ENCODE measurements at regions not wholly inside any gene's neighbourhood (a gene's known extent, or its start where the extent isn't known, plus 50 kb on each side); places are given as distances from the start of the nearest gene placed in this dataset.

DNA sequence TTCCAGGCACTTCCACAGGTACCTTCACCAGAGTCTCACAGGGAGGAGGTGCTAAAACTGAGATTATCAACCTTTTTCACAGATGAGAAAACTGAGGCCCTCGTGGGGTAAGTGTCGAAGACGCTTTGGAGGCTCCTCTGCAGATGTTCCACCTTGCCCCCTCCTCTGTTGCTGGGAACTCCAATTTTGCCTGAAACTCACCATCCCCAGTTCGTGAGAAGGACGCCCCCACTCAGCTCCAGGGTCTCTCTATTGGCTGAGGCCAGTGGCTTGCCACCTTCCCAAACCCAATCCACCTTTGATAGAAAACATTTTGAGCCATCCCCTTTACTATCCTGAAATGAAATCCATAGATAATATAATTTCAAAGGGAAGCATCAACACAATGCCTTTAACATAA lies 109.1 kb downstream of the CYP26B1 start:
- no peak for TF ChIP-seq JUND (IDR thresholded peaks at IDR 0.05; ENCODE audit: low read depth)
- in situ Hi-C loops (cut with HindIII; ENCODE audit: low pct_unique_long_range_greater_than_20kb, low sequenced_read_pairs) = no loop called here
- DNase-seq (ENCODE audit: low read depth in 1 of 2, low spot score in 1 of 2) = no peak

GRCh38 chr2:72037261-72037666 lies 110.4 kb downstream of the CYP26B1 start:
- in situ Hi-C loops (cut with HindIII; ENCODE audit: low pct_unique_long_range_greater_than_20kb, low sequenced_read_pairs) = no loop called here
- no peak for TF ChIP-seq JUND (IDR thresholded peaks at IDR 0.05; ENCODE audit: low read depth)
- DNase-seq (ENCODE audit: low read depth in 1 of 2, low spot score in 1 of 2) = no peak

DNA sequence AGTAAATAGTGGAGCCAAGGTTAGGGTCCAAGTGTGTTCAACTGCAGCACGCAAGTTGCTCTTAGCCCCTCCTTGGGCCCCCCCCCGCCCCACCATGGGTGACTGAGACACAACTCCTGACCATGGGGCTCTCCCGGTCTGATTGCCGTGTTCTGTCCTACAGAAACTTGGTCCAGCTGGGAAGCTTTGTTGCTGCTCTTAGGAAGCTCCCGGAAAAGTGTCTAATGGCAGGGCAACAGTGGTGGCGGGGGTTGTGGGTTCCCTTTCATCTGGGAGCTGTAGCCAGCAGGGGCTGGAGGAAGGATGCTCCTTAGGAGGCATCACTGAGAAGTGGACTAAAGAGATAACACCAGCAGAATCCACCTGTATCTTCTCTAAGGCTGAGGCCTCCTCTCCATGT lies 111.1 kb downstream of the CYP26B1 start:
- DNase-seq (ENCODE audit: low read depth in 1 of 2, low spot score in 1 of 2) = no peak
- TF ChIP-seq JUND (IDR thresholded peaks at IDR 0.05; ENCODE audit: low read depth) = no peak
- in situ Hi-C loops (cut with HindIII; ENCODE audit: low pct_unique_long_range_greater_than_20kb, low sequenced_read_pairs) = no loop called here

GRCh38 chr2:72036173-72036545 lies 111.5 kb downstream of the CYP26B1 start:
- in situ Hi-C loops (cut with HindIII; ENCODE audit: low pct_unique_long_range_greater_than_20kb, low sequenced_read_pairs) = no loop called here
- no peak for DNase-seq (ENCODE audit: low read depth in 1 of 2, low spot score in 1 of 2)
- no peak for TF ChIP-seq JUND (IDR thresholded peaks at IDR 0.05; ENCODE audit: low read depth)

DNA sequence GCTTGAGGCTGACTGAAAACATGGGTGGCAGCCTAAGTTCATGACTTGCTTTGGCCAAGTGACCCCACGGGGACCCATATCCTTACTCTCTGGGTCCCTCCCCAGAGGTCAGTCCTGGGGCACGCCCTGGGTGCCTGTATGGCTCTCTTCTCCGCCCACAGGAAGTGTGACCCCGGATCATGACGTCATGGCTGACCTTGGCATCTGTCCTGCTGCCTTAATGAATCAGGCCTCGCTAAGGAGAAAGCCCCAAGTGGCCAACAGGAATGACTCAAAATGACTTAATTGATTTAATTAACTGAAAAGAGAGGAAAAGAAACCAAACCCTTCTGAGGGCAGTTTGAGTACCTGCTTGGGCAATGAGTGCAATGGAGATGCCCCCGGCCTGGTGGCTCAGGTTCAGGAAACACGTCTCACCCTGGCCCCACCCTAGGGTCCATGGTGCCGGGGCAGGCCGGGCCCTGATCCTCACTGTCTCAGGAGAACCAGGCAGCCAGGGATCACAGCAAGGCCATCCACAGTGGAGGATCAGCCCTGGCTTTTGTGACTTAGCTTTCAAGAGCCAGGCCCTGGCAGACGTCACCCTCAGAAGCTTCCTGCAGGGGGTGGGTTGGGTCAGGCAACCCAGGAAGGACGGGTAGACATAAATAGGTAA lies 112.0 kb downstream of the CYP26B1 start:
- in situ Hi-C loops (cut with HindIII; ENCODE audit: low pct_unique_long_range_greater_than_20kb, low sequenced_read_pairs) = no loop called here
- no peak for DNase-seq (ENCODE audit: low read depth in 1 of 2, low spot score in 1 of 2)
- no peak for TF ChIP-seq JUND (IDR thresholded peaks at IDR 0.05; ENCODE audit: low read depth)

GRCh38 chr2:72034353-72035095 lies 113.1 kb downstream of the CYP26B1 start:
- no peak for TF ChIP-seq JUND (IDR thresholded peaks at IDR 0.05; ENCODE audit: low read depth)
- in situ Hi-C loops (cut with HindIII; ENCODE audit: low pct_unique_long_range_greater_than_20kb, low sequenced_read_pairs) = no loop called here
- DNase-seq (ENCODE audit: low read depth in 1 of 2, low spot score in 1 of 2) = no peak

DNA sequence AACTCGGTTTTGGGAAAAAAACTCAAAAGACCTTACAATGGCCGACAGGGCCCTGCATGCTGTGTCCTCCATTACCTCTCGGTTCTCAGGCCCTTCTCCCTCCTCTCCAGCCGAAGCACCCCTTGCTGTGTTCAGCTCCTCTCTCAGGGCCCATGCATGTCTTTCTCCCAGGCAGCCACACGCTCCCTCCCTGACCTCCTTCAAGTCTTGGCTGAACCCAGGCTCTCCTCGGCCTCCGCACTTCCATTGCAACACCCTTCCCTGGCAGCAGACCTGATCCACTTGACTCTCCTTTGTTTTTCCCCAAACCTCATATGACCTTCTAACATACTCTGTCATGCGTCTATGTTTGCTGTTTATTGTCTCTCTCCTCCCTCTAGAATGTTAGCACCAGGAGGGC lies 114.0 kb downstream of the CYP26B1 start:
- in situ Hi-C loops (cut with HindIII; ENCODE audit: low pct_unique_long_range_greater_than_20kb, low sequenced_read_pairs) = no loop called here
- DNase-seq (ENCODE audit: low read depth in 1 of 2, low spot score in 1 of 2) = no peak
- TF ChIP-seq JUND (IDR thresholded peaks at IDR 0.05; ENCODE audit: low read depth) = no peak

- no peak for TF ChIP-seq JUND (IDR thresholded peaks at IDR 0.05; ENCODE audit: low read depth)
- in situ Hi-C loops (cut with HindIII; ENCODE audit: low pct_unique_long_range_greater_than_20kb, low sequenced_read_pairs) = no loop called here
- DNase-seq (ENCODE audit: low read depth in 1 of 2, low spot score in 1 of 2) = no peak
Measured at GRCh38 chr2:72032481-72033041, 115.1 kb downstream of the CYP26B1 start.

- in situ Hi-C loops (cut with HindIII; ENCODE audit: low pct_unique_long_range_greater_than_20kb, low sequenced_read_pairs) = no loop called here
- no peak for TF ChIP-seq JUND (IDR thresholded peaks at IDR 0.05; ENCODE audit: low read depth)
- DNase-seq (ENCODE audit: low read depth in 1 of 2, low spot score in 1 of 2) = no peak
Measured at GRCh38 chr2:72031346-72032110, 116.1 kb downstream of the CYP26B1 start.

DNA sequence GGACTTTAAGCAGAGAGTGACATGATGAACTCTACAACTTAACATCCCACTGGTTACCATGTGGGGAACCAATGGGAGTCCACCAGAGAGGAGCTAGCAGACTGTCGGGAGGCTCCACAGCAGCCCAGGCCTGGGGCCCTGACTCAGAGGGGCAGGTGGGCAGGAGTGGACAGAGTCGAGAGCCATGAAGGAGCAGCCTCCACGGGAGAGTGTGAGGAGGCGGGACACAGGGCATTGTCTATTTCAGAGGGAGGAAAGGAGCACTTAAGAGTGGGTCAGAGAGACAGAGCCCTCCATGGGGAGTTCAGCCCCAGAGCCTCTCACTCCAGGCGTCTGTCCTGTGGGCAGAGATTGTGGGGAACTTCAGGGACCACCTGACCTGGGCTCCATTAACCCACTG lies 118.7 kb downstream of the CYP26B1 start:
- in situ Hi-C loops (cut with HindIII; ENCODE audit: low pct_unique_long_range_greater_than_20kb, low sequenced_read_pairs) = no loop called here
- no peak for DNase-seq (ENCODE audit: low read depth in 1 of 2, low spot score in 1 of 2)
- no peak for TF ChIP-seq JUND (IDR thresholded peaks at IDR 0.05; ENCODE audit: low read depth)

DNA sequence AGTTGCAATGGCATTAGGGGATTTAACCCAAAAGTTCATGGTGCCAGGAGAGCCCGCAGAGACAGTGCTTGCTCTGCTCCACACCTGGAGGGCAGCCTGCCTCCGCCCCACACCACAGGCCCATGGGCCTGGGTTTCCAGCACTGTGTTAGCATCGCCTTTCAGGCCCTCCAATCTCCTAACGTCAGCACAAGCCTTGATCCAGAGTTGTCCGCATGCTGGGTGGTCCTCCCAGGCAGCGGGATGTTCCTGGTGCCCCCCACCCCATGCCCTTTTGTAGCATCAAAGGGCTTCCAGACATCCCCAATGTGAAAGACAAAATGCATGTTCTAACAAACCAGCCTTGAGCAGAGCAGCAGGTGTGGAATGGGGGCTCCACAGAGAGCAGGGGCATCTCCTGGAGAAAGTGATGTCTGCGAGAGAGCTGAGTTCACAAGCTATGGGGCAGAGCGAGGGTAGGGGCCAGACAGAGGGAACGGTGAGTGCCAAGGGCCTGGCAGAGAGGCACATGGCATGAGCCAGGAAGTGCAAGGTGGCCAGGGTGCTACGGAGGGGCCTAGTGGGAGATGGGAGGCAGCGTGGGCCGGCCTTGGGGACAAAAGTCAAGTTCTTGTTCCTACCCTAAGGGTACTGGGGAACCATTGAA lies 119.2 kb downstream of the CYP26B1 start:
- TF ChIP-seq JUND (IDR thresholded peaks at IDR 0.05; ENCODE audit: low read depth) = no peak
- in situ Hi-C loops (cut with HindIII; ENCODE audit: low pct_unique_long_range_greater_than_20kb, low sequenced_read_pairs) = no loop called here

DNA sequence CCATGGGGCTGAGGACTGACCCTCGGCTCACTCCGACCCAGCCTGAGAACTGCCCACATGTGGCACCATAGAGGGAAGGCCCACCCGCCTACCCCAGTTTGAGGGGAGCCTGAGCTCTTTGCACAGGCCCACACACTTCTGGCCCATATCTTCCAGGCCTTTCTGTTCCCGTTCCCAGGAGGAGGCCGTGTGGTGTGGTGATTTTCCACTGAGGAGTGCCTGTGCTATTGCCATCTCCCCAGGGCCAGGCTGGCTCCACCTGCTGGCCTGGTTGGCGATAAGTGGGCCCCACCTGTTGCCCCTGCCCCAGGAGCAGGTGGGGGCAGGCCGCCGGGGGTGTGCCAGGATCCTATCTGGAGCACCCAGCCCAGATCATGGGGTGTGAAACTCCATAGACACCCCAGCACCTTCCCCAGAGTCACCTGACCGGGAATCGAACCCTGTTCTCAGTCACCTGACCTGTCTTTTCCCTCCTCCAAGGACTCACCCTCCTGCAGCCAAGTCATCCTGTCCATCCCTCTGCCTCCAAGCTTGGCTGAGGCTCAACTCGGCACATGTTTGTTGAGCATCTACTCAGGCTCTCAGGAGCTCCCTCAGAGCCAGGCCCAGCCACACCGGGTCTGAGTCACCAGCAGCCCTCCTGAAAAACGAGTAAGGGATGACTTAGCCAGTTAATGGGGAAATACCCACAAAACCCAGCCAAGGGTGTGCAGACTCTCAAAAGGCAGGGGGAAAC lies 120.1 kb downstream of the CYP26B1 start:
- no peak for TF ChIP-seq JUND (IDR thresholded peaks at IDR 0.05; ENCODE audit: low read depth)
- DNase-seq (ENCODE audit: low read depth in 1 of 2, low spot score in 1 of 2) = no peak
- in situ Hi-C loops (cut with HindIII; ENCODE audit: low pct_unique_long_range_greater_than_20kb, low sequenced_read_pairs) = no loop called here

More for the DNA sequence above, 119.2 kb downstream of the CYP26B1 start:
- DNase-seq (ENCODE audit: low read depth in 1 of 2, low spot score in 1 of 2) = no peak

All from T47D (cell line).